ENCODE measurements at regions not wholly inside any gene's neighbourhood (a gene's known extent, or its start where the extent isn't known, plus 50 kb on each side); places are given as distances from the start of the nearest gene placed in this dataset.
A peak's percentile ranks its signal among the peaks of the same experiment; 100 is the strongest.
"Not testable (repeated sequence)": the region's sequence is repeated elsewhere in the genome, so short reads cannot be mapped to it uniquely, and the experiment has no call there.

GRCh38 chr13:83121896-83122295 lies 760.4 kb downstream of the SLITRK1 start:
- DNase-seq = no peak

DNA sequence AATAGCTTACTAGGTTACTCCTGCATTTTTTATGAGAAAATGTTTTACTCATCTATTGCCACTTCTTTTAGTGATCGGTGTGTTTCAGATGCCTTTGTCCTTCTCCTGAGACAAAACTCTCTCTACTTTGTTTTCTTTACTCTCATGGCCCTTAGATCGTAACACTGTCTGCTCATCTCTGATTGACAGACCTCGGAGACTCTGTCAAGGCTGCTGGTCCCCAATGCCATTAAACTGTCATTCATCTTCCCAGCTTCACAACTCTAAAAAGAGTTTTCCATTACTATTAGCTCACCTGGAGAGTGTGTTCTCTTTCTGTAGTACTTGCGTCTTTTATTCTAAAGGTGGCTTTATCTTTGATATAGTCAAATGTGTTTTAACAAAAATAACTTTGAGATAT lies 765.2 kb downstream of the SLITRK1 start:
- no peak for DNase-seq

- not testable (repeated sequence) for DNase-seq
Measured at GRCh38 chr13:83101574-83102247, 780.6 kb downstream of the SLITRK1 start.

DNA sequence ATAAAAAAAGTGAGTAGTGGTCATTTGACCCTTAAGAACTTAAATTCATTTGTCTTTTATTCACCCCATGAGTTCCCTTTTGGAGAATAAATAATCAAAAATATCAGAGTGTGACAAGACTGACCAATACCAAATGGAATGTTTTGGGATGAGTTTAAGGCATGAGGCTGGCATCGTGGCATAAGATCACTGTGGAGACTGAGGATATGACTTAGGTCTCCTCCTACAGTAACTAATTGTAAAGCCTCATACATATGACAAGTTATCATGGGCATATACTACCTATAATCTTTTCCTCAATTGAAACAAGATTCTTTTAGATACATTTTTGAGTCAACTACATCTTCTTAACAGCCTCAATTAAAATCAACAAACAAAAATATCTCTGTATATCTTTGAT lies 782.0 kb downstream of the SLITRK1 start:
- DNase-seq = no peak

- no peak for DNase-seq
Measured at GRCh38 chr13:83088858-83089257, 793.4 kb downstream of the SLITRK1 start.

- DNase-seq = no peak
Measured at GRCh38 chr13:83086948-83087347, 795.3 kb downstream of the SLITRK1 start.

GRCh38 chr13:83086088-83086487 lies 796.2 kb downstream of the SLITRK1 start:
- no peak for DNase-seq

DNA sequence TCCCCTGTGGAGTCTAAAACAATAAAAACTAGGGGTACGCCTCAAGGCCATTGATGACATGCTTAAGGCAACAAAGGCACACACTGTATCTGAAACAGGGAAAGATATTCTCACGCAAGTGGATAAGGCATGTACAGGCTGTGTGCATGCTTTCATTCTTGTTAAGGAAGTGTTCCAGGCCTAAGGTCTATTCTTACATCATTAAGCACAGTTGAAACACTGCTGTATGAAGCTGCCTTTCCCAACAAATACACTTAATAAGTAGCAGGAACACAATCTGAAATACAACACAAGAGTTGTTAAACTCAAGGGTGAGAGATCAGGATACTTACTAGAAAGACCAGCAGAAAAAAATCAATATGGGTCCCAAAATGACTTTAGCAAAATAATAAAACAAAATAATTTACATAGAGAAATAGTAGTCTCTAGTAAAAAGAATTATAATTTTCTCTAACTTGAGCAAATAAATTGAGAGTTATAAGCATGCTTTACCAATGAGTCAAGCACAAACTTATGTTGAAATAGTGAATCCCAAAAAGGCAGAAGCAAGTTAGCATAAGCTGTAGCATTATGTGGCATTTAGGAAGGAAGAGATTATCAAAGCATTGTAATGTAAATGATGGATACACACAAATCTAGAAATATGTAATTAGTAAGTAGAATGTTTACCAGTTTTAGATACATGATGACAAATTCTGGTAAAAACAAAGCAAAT lies 796.9 kb downstream of the SLITRK1 start:
- DNase-seq = no peak

DNA sequence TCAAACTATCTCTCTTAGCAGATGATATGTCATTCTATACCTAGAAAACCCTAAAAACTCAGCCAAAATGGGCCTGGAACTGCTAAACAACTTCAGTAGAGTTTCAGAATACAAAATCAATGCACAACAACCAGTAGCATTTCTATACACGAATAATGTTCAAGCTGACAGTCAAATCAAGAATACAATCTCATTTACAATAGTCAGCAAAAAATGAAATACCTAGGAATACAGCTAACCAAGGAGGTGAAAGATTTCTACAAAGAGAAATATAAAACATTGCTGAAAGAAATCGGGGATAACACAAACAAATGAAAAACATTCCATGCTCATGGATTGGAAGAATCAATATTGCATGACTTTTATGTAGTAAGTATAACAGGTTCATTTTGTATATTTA lies 804.8 kb downstream of the SLITRK1 start:
- no peak for DNase-seq

DNA sequence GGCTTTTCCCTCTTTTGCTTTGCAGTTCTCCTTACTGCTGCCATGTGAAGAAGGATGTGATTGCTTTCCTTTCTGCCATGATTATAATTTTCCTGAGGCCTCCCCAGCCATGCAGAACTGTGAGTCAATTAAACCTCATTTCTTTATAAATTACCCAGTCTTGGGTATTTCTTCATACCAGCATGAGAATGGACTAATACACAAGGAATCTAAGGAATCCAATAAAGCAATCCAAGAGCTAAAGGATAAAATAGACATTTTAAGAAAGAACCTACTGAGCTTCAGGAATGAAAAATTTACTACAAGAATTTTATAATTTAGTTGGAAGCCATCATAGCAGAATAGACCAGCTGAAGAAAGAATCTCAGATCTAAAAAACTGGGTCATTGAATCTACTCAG lies 808.3 kb downstream of the SLITRK1 start:
- DNase-seq = not testable (repeated sequence)

- DNase-seq = peak in 6 of 56 donors; percentile 1 to 17 (median 5)
Measured at GRCh38 chr13:83065108-83065507, 817.2 kb downstream of the SLITRK1 start.

GRCh38 chr13:83057119-83057518 lies 825.2 kb downstream of the SLITRK1 start:
- DNase-seq = no peak

DNA sequence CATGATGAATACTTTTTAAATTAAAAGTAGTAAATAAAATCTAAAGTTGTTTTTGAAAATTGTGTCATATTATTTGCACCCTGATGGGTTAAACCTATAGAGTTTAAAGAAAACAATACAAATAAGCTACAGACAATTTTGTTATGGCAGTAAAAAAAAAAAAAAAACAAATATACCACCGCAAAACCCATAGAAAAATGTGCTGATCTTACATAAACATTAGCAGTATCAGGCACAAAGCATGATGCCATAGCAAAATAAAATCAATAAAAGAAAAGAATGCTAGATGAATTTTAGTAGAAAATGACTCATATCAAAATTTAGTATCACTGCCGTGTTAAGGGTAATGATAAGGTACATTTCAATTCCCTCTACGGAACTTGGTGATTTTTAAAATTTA lies 826.0 kb downstream of the SLITRK1 start:
- DNase-seq = no peak

DNA sequence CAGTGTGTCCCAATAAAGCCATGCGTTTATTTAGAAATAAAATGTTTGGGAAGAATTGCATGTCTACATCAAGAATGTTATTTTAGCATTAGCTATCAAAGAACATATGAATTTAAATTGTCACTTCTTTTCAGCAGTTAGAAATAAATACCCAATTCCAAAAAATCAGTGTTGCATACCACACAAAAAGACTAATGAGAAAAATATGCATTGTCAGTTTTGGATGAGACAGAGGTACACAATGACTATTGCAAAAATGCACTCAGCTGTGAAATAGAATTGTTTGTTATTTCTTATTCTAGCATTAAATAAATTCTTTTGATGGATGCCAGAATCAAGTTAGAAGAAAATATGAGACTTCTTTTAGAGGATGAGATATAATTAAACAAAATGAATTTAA lies 833.9 kb downstream of the SLITRK1 start:
- no peak for DNase-seq

- DNase-seq = no peak
Measured at GRCh38 chr13:83024955-83025594, 857.2 kb downstream of the SLITRK1 start.

- no peak for DNase-seq
Measured at GRCh38 chr13:83024232-83024631, 858.0 kb downstream of the SLITRK1 start.

DNA sequence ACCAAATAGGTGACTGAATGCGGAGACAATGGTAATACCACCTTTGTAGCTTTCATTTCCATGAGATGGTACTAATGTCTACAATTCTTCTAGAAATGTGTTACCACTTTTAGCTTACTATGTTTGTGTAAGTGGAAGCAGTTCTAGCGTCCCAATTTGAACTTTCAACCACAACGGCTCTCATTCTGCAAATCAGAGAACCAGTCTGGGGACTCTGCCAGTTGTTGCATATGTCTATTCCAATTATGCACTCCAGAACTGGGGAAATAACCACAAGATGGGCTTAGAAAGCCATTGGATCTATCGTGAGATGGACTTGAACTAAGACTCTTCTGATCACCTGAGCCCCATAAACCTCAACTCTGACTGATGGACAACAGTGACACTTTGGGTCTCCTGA lies 862.3 kb downstream of the SLITRK1 start:
- no peak for DNase-seq

GRCh38 chr13:83009987-83010386 lies 872.3 kb downstream of the SLITRK1 start:
- no peak for DNase-seq

DNA sequence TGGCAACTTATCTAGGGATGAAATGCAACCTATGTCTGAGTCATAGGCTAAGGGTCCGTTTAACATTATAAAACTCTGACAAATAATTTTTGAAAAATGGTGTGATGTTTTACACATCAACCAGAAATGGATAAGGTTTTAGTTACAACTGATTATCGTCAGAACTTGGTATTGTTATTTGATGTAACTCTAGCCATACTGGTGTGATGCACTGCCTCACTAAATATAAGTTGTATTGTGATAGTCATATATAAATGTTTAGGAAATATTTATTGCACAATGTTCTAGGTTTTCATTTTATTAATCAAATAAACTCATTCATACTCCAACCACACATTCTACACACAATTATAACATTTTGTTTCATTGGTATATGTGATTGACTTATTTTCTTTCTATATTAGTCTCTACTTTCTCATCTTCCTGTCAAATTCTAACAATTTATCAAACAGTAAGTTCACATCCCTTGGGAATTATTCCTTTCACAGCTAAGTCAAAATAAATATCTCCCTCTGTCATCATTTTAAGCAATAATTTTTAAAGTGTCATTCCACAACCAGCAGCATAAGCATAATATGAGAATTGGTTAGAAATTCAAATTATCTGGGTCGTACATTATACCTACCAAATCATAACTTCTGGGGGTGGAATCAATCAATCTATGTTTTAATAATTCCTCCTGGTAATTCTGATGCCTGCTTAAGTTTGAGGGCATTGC lies 873.9 kb downstream of the SLITRK1 start:
- no peak for DNase-seq

DNA sequence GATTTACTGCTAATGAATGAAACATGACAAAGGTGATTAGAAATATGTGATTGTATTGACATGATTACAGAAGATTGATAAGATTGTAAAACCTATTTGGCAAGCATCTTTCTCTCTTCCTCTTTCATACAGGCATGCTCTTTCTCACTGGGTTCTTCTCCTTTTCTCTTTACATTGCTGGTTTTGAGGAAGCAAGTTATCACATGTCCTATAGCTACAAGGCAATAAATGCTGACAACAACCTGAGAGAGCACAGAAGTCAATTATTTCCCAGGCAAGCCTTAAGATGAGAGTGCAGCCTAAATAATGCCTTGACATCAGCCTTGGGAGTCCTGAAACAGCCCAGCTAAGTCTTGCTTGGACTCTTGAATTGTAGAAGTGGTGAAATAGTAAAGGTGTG lies 875.0 kb downstream of the SLITRK1 start:
- DNase-seq = no peak

DNA sequence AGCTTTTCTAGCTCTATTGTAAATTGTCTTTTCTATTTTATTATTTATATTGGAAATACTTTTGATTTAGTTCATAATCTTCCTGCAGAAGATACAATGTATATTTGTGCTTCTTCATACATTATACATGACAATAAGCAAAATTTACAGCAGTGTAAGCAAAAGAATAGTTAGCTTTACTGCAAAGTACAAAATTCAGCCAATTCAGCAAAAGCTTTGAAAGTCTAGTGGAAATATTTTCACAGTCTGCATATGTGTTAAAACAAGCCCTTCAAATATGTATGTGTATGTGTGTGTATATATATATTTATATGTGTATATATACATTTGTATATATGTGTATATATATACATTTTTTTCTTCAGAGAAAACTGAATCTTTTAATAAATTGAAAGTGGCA lies 879.1 kb downstream of the SLITRK1 start:
- no peak for DNase-seq

DNA sequence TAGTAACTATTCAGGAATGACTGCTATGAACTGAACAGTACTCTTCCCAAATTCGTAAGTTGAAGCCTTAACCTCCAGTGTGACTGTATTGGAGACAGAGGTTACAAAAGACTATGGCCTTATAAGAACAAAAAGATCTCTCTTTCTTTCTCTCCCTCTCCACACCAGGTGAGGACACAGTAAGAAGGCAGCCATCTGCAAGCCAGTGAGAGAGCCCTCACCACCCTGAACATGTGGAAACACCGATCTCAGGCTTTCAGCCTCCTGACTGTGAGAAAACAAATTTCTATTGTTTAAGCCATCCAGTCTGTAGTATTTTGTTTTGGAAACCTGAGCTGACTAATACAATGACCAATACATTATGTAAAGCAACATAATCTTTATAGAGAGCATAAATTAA lies 888.9 kb downstream of the SLITRK1 start:
- DNase-seq = no peak
